ENCODE measurements at regions not wholly inside any gene's neighbourhood (a gene's known extent, or its start where the extent isn't known, plus 50 kb on each side); places are given as distances from the start of the nearest gene placed in this dataset.

- ATAC-seq (no peak), DNase-seq (ENCODE audit: low spot score) (no peak)
These were observed 1009.8 kb downstream of the ADGRL3 start for GRCh38 chr4:62209757-62210485.

- DNase-seq (ENCODE audit: low spot score) (no peak), ATAC-seq (no peak)
These were observed 1008.8 kb downstream of the ADGRL3 start for GRCh38 chr4:62208921-62209320.

GRCh38 chr4:62204136-62204535, 1004.0 kb downstream of the ADGRL3 start:
- ATAC-seq (no peak), DNase-seq (ENCODE audit: low spot score) (no peak)

GRCh38 chr4:62199291-62199810, 999.2 kb downstream of the ADGRL3 start:
- ATAC-seq: no peak
- DNase-seq (ENCODE audit: low spot score): no peak

GRCh38 chr4:62196338-62196737, 996.2 kb downstream of the ADGRL3 start:
- ATAC-seq: no peak
- DNase-seq (ENCODE audit: low spot score): no peak

GRCh38 chr4:62194342-62194741, 994.2 kb downstream of the ADGRL3 start:
- no peak for ATAC-seq
- no peak for DNase-seq (ENCODE audit: low spot score)

GRCh38 chr4:62193761-62194160, 993.6 kb downstream of the ADGRL3 start:
- DNase-seq (ENCODE audit: low spot score): no peak
- ATAC-seq: no peak

- ATAC-seq (no peak), DNase-seq (ENCODE audit: low spot score) (no peak)
These were observed 991.5 kb downstream of the ADGRL3 start for GRCh38 chr4:62191451-62192240.

- DNase-seq (ENCODE audit: low spot score): no peak
- no peak for ATAC-seq
These were observed 970.1 kb downstream of the ADGRL3 start for GRCh38 chr4:62170235-62170634.

- DNase-seq (ENCODE audit: low spot score) (no peak), ATAC-seq (no peak)
These were observed 968.6 kb downstream of the ADGRL3 start for GRCh38 chr4:62168681-62169080.

- ATAC-seq (no peak), DNase-seq (ENCODE audit: low spot score) (no peak)
These were observed 962.5 kb downstream of the ADGRL3 start for GRCh38 chr4:62162606-62163005.

- DNase-seq (ENCODE audit: low spot score): no peak
- no peak for ATAC-seq
These were observed 961.3 kb downstream of the ADGRL3 start for GRCh38 chr4:62161446-62161845.

- ATAC-seq: no peak
- no peak for DNase-seq (ENCODE audit: low spot score)
These were observed 959.8 kb downstream of the ADGRL3 start for GRCh38 chr4:62159876-62160275.

GRCh38 chr4:62159306-62159705, 959.2 kb downstream of the ADGRL3 start:
- no peak for DNase-seq (ENCODE audit: low spot score)

GRCh38 chr4:62156205-62156604, 956.1 kb downstream of the ADGRL3 start:
- no peak for DNase-seq (ENCODE audit: low spot score)
- ATAC-seq: no peak

More at GRCh38 chr4:62159306-62159705, 959.2 kb downstream of the ADGRL3 start:
- ATAC-seq: no peak

GRCh38 chr4:62145276-62145675, 945.1 kb downstream of the ADGRL3 start:
- no peak for DNase-seq (ENCODE audit: low spot score)
- ATAC-seq: no peak

- no peak for DNase-seq (ENCODE audit: low spot score)
- ATAC-seq: no peak
These were observed 944.3 kb downstream of the ADGRL3 start for GRCh38 chr4:62144431-62144830.

GRCh38 chr4:62135565-62136156, 935.5 kb downstream of the ADGRL3 start:
- ATAC-seq (no peak), DNase-seq (ENCODE audit: low spot score) (no peak)

- DNase-seq (ENCODE audit: low spot score) (no peak), ATAC-seq (no peak)
These were observed 933.9 kb downstream of the ADGRL3 start for GRCh38 chr4:62133977-62134376.

GRCh38 chr4:62133101-62133897, 933.2 kb downstream of the ADGRL3 start:
- peak; percentile 36 for ATAC-seq
- DNase-seq (ENCODE audit: low spot score): no peak

GRCh38 chr4:62131049-62131448, 930.9 kb downstream of the ADGRL3 start:
- DNase-seq (ENCODE audit: low spot score) (no peak), ATAC-seq (no peak)

All from left lobe of liver (tissue), 2 donors.